Urinary bladder (tissue), 3 donors: ENCODE measurements at regions not wholly inside any gene's neighbourhood (a gene's known extent, or its start where the extent isn't known, plus 50 kb on each side); places are given as distances from the start of the nearest gene placed in this dataset.

Source experiments
- DNase-seq: peaks from one replicate; pipeline ENCODE4 v3.0.0-alpha.2; 2015; ENCODE audit errors: extremely low spot score
- H3K27ac ChIP-seq: one replicate; pipeline ENCODE4 v1.5.1; 2013; ENCODE audit warnings: low read depth, mild to moderate bottlenecking, moderate library complexity
- H3K36me3 ChIP-seq: one replicate; pipeline ENCODE4 v1.6.1; 2013; ENCODE audit warnings: mild to moderate bottlenecking, moderate library complexity; ENCODE audit not compliant: insufficient read depth
- H3K4me1 ChIP-seq: one replicate; pipeline ENCODE4 v1.6.1; 2013; ENCODE audit warnings: mild to moderate bottlenecking, moderate library complexity; ENCODE audit not compliant: insufficient read depth
- H3K4me3 ChIP-seq: one replicate; pipeline ENCODE4 v1.5.1; 2013; ENCODE audit warnings: low read depth, low read length
- WGBS: extraction: QIAGEN DNeasy Blood & Tissue Kit; methylation state at CpG from one replicate; pipeline ENCODE4 v1.1.7; 2013; 5-methylcytosine and 5-hydroxymethylcytosine counted together
- donor health status: healthy with polysubstance abuse.
- donor health status: healthy.

GRCh38 chr20:22699396-22699795 is 115.0 kb upstream of the FOXA2 start:
- 90% methylated on average over 3 of the region's 3 CpGs for WGBS
- no peak overlapping the region for H3K27ac ChIP-seq
- no peak overlapping the region for H3K4me3 ChIP-seq
- H3K36me3 ChIP-seq, result no peaks in the 10 kb centered on the region
- DNase-seq, result no peak
- no peaks in the 10 kb centered on the region for H3K4me1 ChIP-seq

- Histone ChIP-seq H3K4me3 (no peak overlapping the region), H3K27ac (no peak overlapping the region), H3K4me1 (no peaks in the 10 kb centered on the region), H3K36me3 (no peaks in the 10 kb centered on the region)
- no peak for DNase-seq
- 55% methylated on average over 1 of the region's 1 CpG for WGBS
These were observed 116.0 kb upstream of the FOXA2 start for GRCh38 chr20:22700367-22700766.

- 84% methylated on average over 1 of the region's 1 CpG for WGBS
- Histone ChIP-seq H3K27ac (no peak overlapping the region), H3K4me1 (no peaks in the 10 kb centered on the region)
These were observed 117.4 kb upstream of the FOXA2 start for GRCh38 chr20:22701679-22702308.

GRCh38 chr20:22703843-22704242 is 119.5 kb upstream of the FOXA2 start:
- DNase-seq, result no peak
- H3K4me3 ChIP-seq, result no peak overlapping the region
- H3K27ac ChIP-seq, result no peak overlapping the region
- no peaks in the 10 kb centered on the region for H3K4me1 ChIP-seq
- no peaks in the 10 kb centered on the region for H3K36me3 ChIP-seq

More at GRCh38 chr20:22701679-22702308, 117.4 kb upstream of the FOXA2 start:
- H3K4me3 ChIP-seq, result no peak overlapping the region
- H3K36me3 ChIP-seq, result no peaks in the 10 kb centered on the region
- no peak for DNase-seq

- Histone ChIP-seq H3K27ac (no peak overlapping the region), H3K36me3 (no peaks in the 10 kb centered on the region), H3K4me1 (no peaks in the 10 kb centered on the region), H3K4me3 (no peak overlapping the region)
- no peak for DNase-seq
- WGBS, result 70% methylated on average over 2 of the region's 2 CpGs
These were observed 127.8 kb upstream of the FOXA2 start for GRCh38 chr20:22711971-22712755.

GRCh38 chr20:22716821-22717351 is 132.5 kb upstream of the FOXA2 start:
- Histone ChIP-seq H3K27ac (peak overlapping the region; percentile 23), H3K36me3 (no peaks in the 10 kb centered on the region), H3K4me3 (no peak overlapping the region), H3K4me1 (no peaks in the 10 kb centered on the region)
- 29% methylated on average over 5 of the region's 5 CpGs for WGBS
- no peak for DNase-seq

- no peak overlapping the region for H3K27ac ChIP-seq
- no peak overlapping the region for H3K4me3 ChIP-seq
- WGBS, result 50% methylated on average over 4 of the region's 4 CpGs
- no peaks in the 10 kb centered on the region for H3K36me3 ChIP-seq
- no peaks in the 10 kb centered on the region for H3K4me1 ChIP-seq
- no peak for DNase-seq
These were observed 133.1 kb upstream of the FOXA2 start for GRCh38 chr20:22717466-22717865.

- no peak overlapping the region for H3K4me3 ChIP-seq
- no peak for DNase-seq
- H3K36me3 ChIP-seq, result no peaks in the 10 kb centered on the region
- H3K27ac ChIP-seq, result no peak overlapping the region
- WGBS, result 31% methylated on average over 7 of the region's 7 CpGs
- no peaks in the 10 kb centered on the region for H3K4me1 ChIP-seq
These were observed 134.8 kb upstream of the FOXA2 start for GRCh38 chr20:22719167-22719591.

- Histone ChIP-seq H3K27ac (no peak overlapping the region), H3K36me3 (no peaks in the 10 kb centered on the region), H3K4me3 (no peak overlapping the region), H3K4me1 (no peaks in the 10 kb centered on the region)
- 90% methylated on average over 2 of the region's 2 CpGs for WGBS
- DNase-seq, result no peak
These were observed 135.8 kb upstream of the FOXA2 start for GRCh38 chr20:22720206-22720605.

GRCh38 chr20:22722811-22723210 is 138.4 kb upstream of the FOXA2 start:
- 66% methylated on average over 1 of the region's 1 CpG for WGBS

GRCh38 chr20:22723659-22724058 is 139.3 kb upstream of the FOXA2 start:
- WGBS, result 74% methylated on average over 2 of the region's 2 CpGs
- Histone ChIP-seq H3K27ac (no peak overlapping the region), H3K4me3 (no peak overlapping the region), H3K4me1 (no peaks in the 10 kb centered on the region), H3K36me3 (no peaks in the 10 kb centered on the region)
- DNase-seq, result no peak

More at GRCh38 chr20:22722811-22723210, 138.4 kb upstream of the FOXA2 start:
- Histone ChIP-seq H3K4me1 (no peaks in the 10 kb centered on the region), H3K4me3 (no peak overlapping the region), H3K36me3 (no peaks in the 10 kb centered on the region), H3K27ac (no peak overlapping the region)
- DNase-seq, result no peak

GRCh38 chr20:22728146-22728745 is 143.9 kb upstream of the FOXA2 start:
- no peak overlapping the region for H3K27ac ChIP-seq
- no peak for DNase-seq
- no peaks in the 10 kb centered on the region for H3K36me3 ChIP-seq
- H3K4me3 ChIP-seq, result no peak overlapping the region
- no peaks in the 10 kb centered on the region for H3K4me1 ChIP-seq
- WGBS, result 89% methylated on average over 4 of the region's 4 CpGs

- no peaks in the 10 kb centered on the region for H3K4me1 ChIP-seq
- H3K4me3 ChIP-seq, result no peak overlapping the region
- H3K27ac ChIP-seq, result no peak overlapping the region
- DNase-seq, result no peak
- H3K36me3 ChIP-seq, result no peaks in the 10 kb centered on the region
These were observed 144.8 kb upstream of the FOXA2 start for GRCh38 chr20:22729180-22729579.
